Hepatocyte (in vitro differentiated cells): ENCODE measurements at regions not wholly inside any gene's neighbourhood (a gene's known extent, or its start where the extent isn't known, plus 50 kb on each side); places are given as distances from the start of the nearest gene placed in this dataset.
"Not testable (repeated sequence)": the region's sequence is repeated elsewhere in the genome, so short reads cannot be mapped to it uniquely, and the experiment has no call there.

Experiments used
- DNase-seq: peaks from one replicate; pipeline ENCODE4 v3.0.0-alpha.2; 2016; ENCODE audit warnings: low spot score
- H2AFZ ChIP-seq: fragments of 200-600 bp; sonication (generic); 2 replicates; pipeline ENCODE4 v1.6.0; 2016; ENCODE audit warnings: antibody characterized with exemption, mild to moderate bottlenecking
- H3K27ac ChIP-seq: fragments of 200-600 bp; sonication (generic); 2 replicates; pipeline ENCODE4 v1.5.1; 2016; ENCODE audit warnings: mild to moderate bottlenecking
- H3K27me3 ChIP-seq: fragments of 200-600 bp; sonication (generic); 2 replicates; pipeline ENCODE4 v1.6.1; 2016
- H3K36me3 ChIP-seq: fragments of 200-600 bp; sonication (generic); replicated peaks from 2 replicates; pipeline ENCODE4 v1.5.1; 2016; ENCODE audit warnings: low read depth; ENCODE audit not compliant: insufficient read depth
- H3K4me1 ChIP-seq: fragments of 200-600 bp; sonication (generic); 2 replicates; pipeline ENCODE4 v1.5.1; 2016; ENCODE audit warnings: mild to moderate bottlenecking, moderate library complexity; ENCODE audit not compliant: insufficient read depth
- H3K4me2 ChIP-seq: fragments of 200-600 bp; sonication (generic); 2 replicates; pipeline ENCODE4 v1.6.0; 2016
- H3K4me3 ChIP-seq: fragments of 200-600 bp; sonication (generic); 2 replicates; pipeline ENCODE4 v1.5.1; 2016; ENCODE audit warnings: mild to moderate bottlenecking
- H3K79me2 ChIP-seq: fragments of 200-600 bp; sonication (generic); 2 replicates; pipeline ENCODE4 v1.6.0; 2017; ENCODE audit warnings: mild to moderate bottlenecking
- H3K9me2 ChIP-seq: fragments of 200-600 bp; sonication (generic); replicated peaks from 2 replicates; pipeline ENCODE4 v1.6.0; 2017; ENCODE audit warnings: mild to moderate bottlenecking; ENCODE audit not compliant: insufficient read depth
- H3K9me3 ChIP-seq: fragments of 200-600 bp; sonication (generic); 2 replicates; pipeline ENCODE4 v1.5.1; 2016; ENCODE audit warnings: low read depth, mild to moderate bottlenecking
- H4K20me1 ChIP-seq: fragments of 200-600 bp; sonication (generic); 2 replicates; pipeline ENCODE4 v1.6.0; 2016; ENCODE audit warnings: mild to moderate bottlenecking; ENCODE audit not compliant: insufficient read depth, poor library complexity, severe bottlenecking
- EZH2 ChIP-seq: fragments of 200-600 bp; sonication (generic); IDR thresholded peaks from 2 replicates; pipeline ENCODE4 v1.6.1; 2016; ENCODE audit warnings: antibody characterized with exemption, mild to moderate bottlenecking, borderline replicate concordance
- EZH2phosphoT487 ChIP-seq: fragments of 200-600 bp; sonication (generic); IDR thresholded peaks from one replicate; pipeline ENCODE4 v1.6.1; 2018; ENCODE audit warnings: antibody characterized with exemption, mild to moderate bottlenecking, low read depth, moderate library complexity; ENCODE audit not compliant: unreplicated experiment, severe bottlenecking
- WGBS: methylation state at CpG from one replicate; pipeline ENCODE4 v1.1.6; 2016; ENCODE audit warnings: low lambda C conversion rate; ENCODE audit errors: missing lambda C conversion rate; 5-methylcytosine and 5-hydroxymethylcytosine counted together
- TF ChIP-seq, protein P1 (sequence below): fragments of 200-600 bp; sonication (generic); IDR thresholded peaks from 2 replicates; pipeline ENCODE4 v1.5.1; 2016; ENCODE audit warnings: antibody characterized with exemption, mild to moderate bottlenecking; ENCODE audit not compliant: poor library complexity

DNA sequence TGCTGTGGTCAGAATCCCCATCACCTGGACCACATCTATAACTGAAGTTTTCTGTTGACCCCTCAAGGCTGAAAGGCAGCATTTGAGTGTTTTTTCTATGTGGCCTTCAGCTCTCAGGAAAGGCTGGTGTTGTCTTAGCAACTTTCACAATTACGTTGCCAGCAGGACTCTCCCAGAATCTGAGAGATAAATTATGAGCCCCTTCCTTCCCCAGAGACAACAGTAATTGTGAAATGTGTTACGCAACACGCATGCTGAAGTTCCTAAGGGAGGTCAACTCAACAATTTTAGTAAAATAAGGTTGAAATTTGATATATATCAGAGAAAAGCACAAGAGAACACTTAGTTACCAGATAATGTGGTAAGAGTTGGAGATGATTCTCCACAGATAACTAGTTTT, 216.5 kb upstream of the SLC8A1 start:
- TF ChIP-seq, protein P1, sequence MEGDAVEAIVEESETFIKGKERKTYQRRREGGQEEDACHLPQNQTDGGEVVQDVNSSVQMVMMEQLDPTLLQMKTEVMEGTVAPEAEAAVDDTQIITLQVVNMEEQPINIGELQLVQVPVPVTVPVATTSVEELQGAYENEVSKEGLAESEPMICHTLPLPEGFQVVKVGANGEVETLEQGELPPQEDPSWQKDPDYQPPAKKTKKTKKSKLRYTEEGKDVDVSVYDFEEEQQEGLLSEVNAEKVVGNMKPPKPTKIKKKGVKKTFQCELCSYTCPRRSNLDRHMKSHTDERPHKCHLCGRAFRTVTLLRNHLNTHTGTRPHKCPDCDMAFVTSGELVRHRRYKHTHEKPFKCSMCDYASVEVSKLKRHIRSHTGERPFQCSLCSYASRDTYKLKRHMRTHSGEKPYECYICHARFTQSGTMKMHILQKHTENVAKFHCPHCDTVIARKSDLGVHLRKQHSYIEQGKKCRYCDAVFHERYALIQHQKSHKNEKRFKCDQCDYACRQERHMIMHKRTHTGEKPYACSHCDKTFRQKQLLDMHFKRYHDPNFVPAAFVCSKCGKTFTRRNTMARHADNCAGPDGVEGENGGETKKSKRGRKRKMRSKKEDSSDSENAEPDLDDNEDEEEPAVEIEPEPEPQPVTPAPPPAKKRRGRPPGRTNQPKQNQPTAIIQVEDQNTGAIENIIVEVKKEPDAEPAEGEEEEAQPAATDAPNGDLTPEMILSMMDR: no peak
- no peak for TF ChIP-seq EZH2phosphoT487
- no peak for TF ChIP-seq EZH2
- no peak for DNase-seq
- no peak overlapping the region for H3K4me2 ChIP-seq

DNA sequence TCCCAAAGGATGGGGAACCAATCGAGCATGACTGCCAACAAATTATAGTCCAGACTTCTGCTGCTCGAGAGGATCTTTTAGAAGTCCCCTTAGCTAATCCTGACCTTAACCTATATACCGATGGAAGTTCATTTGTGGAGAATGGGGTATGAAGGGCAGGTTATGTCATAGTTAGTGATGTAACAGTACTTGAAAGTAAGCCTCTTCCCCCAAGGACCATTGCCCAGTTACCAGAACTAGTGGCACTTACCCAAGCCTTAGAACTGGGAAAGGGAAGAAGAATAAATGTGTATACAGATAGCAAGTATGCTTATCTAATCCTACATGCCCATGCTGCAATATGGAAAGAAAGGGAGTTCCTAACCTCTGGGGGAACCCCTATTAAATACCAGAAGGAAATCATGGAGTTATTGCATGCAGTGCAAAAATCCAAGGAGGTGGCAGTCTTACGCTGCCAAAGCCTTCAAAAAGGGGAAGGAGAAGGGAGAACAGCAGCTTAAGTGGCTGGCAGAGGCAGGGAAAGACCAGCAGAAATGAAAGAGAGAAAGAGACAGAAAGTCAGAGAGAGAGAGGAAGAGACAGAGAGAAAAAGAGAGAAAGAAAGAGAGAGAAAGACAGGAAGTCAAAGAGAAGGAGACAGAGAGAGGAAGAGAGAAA, 224.4 kb upstream of the SLC8A1 start:
- not testable (repeated sequence) for H3K79me2 ChIP-seq, H3K4me2 ChIP-seq, H3K9me2 ChIP-seq, H3K27ac ChIP-seq, H3K36me3 ChIP-seq, H3K9me3 ChIP-seq, H3K4me3 ChIP-seq, DNase-seq, H3K27me3 ChIP-seq, H3K4me1 ChIP-seq, H4K20me1 ChIP-seq, H2AFZ ChIP-seq
- 93% methylated on average over 4 of the region's 4 CpGs for WGBS

More for the DNA sequence above, 216.5 kb upstream of the SLC8A1 start:
- no peak overlapping the region for H2AFZ ChIP-seq
- no peaks in the 10 kb centered on the region for H3K9me2 ChIP-seq
- no peaks in the 10 kb centered on the region for H3K27me3 ChIP-seq
- H3K36me3 ChIP-seq: no peaks in the 10 kb centered on the region
- WGBS: 74% methylated on average over 3 of the region's 3 CpGs
- H3K79me2 ChIP-seq: no peaks in the 10 kb centered on the region
- H3K4me1 ChIP-seq: no peaks in the 10 kb centered on the region
- no peaks in the 10 kb centered on the region for H4K20me1 ChIP-seq
- H3K9me3 ChIP-seq: no peaks in the 10 kb centered on the region
- no peak overlapping the region for H3K4me3 ChIP-seq
- no peak overlapping the region for H3K27ac ChIP-seq

DNA sequence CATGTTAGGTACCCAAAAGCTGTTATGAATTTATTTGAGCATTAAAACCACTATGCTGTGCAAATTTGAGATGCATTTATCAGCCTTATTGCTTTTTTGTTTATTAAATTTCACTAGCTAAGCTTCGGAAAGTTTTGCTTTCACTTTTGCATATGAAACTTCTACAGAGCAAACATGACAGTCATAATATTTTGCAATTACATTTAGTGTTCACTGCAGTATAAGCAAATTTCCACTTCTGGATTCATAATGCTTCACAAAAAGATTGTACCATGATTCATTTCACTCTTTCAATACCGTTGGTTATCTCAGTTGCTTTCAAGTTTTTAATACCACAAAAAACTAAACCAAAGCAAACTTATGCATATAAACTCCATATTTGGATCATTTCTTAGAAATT, 228.7 kb upstream of the SLC8A1 start:
- H2AFZ ChIP-seq: no peak overlapping the region

DNA sequence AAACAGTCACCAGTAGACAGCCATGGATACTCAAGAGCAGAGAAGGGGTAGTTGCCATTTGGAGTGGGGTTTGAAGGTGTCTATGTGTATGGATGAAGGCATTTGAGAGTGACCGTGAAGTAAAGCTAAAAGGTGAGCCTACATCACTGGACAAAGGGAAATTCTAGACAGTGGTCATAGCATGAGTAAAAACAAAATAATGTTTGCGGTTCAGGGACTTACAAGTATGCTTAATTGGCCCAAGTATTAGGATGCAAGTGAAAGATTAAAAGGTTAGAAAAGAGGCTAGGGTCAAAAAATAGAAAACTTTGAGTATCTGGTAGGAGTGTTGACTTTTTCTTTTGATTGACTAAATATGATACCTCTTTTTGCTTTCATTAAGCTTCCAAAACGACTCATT, 238.1 kb upstream of the SLC8A1 start:
- no peaks in the 10 kb centered on the region for H3K4me1 ChIP-seq
- H3K36me3 ChIP-seq: no peaks in the 10 kb centered on the region
- H2AFZ ChIP-seq: no peak overlapping the region
- H3K27me3 ChIP-seq: no peaks in the 10 kb centered on the region
- no peak for DNase-seq
- H3K79me2 ChIP-seq: no peaks in the 10 kb centered on the region
- H3K27ac ChIP-seq: no peak overlapping the region
- no peaks in the 10 kb centered on the region for H3K9me3 ChIP-seq
- H3K9me2 ChIP-seq: no peaks in the 10 kb centered on the region
- H3K4me3 ChIP-seq: no peak overlapping the region
- TF ChIP-seq EZH2phosphoT487 (no peak), EZH2 (no peak)
- TF ChIP-seq, protein P1: no peak
- no peak overlapping the region for H3K4me2 ChIP-seq
- no peaks in the 10 kb centered on the region for H4K20me1 ChIP-seq
- WGBS: 94% methylated on average over 3 of the region's 3 CpGs

More for the DNA sequence above, 228.7 kb upstream of the SLC8A1 start:
- H3K27me3 ChIP-seq: no peaks in the 10 kb centered on the region
- DNase-seq: no peak
- H4K20me1 ChIP-seq: no peaks in the 10 kb centered on the region
- 83% methylated on average over 2 of the region's 2 CpGs for WGBS
- H3K27ac ChIP-seq: no peak overlapping the region
- no peak overlapping the region for H3K4me3 ChIP-seq
- H3K4me1 ChIP-seq: no peaks in the 10 kb centered on the region
- H3K4me2 ChIP-seq: no peak overlapping the region
- H3K36me3 ChIP-seq: no peaks in the 10 kb centered on the region
- H3K9me3 ChIP-seq: no peaks in the 10 kb centered on the region
- no peaks in the 10 kb centered on the region for H3K9me2 ChIP-seq
- H3K79me2 ChIP-seq: no peaks in the 10 kb centered on the region
- TF ChIP-seq EZH2phosphoT487 (no peak), EZH2 (no peak)
- TF ChIP-seq, protein P1: no peak
